Thoracic aorta (tissue), 2 donors: ENCODE measurements at regions not wholly inside any gene's neighbourhood (a gene's known extent, or its start where the extent isn't known, plus 50 kb on each side); places are given as distances from the start of the nearest gene placed in this dataset.
"Not testable (repeated sequence)": the region's sequence is repeated elsewhere in the genome, so short reads cannot be mapped to it uniquely, and the experiment has no call there.

ENCODE experiments used
- ATAC-seq: fragments of 150-250 bp; one replicate; pipeline ENCODE4 v1.8.0; 2017; ENCODE audit warnings: low read depth; ENCODE audit not compliant: insufficient number of reproducible peaks, low FRiP score
- DNase-seq: peaks from one replicate; pipeline ENCODE4 v3.0.0-alpha.2; 2020; ENCODE audit warnings: low spot score
- H3K27ac ChIP-seq, 2 donors: fragments of 200-600 bp; sonication (generic); 1 replicate in 1 of 2; 2 replicates in 1 of 2; pipeline ENCODE4 v1.5.1; 2016; ENCODE audit warnings: mild to moderate bottlenecking in 2 of 2, moderate library complexity in 2 of 2
- H3K27me3 ChIP-seq: fragments of 200-600 bp; sonication (generic); replicated peaks from 2 replicates; pipeline ENCODE4 v1.6.0; 2016; ENCODE audit warnings: mild to moderate bottlenecking; ENCODE audit not compliant: insufficient read depth
- H3K36me3 ChIP-seq: fragments of 200-600 bp; sonication (generic); one replicate; pipeline ENCODE4 v1.5.1; 2016
- H3K4me1 ChIP-seq, 2 donors: fragments of 200-600 bp; sonication (generic); 1 replicate in 1 of 2; 2 replicates in 1 of 2; pipeline versions ENCODE4 v1.5.1 to v1.6.0; 2016; ENCODE audit warnings: low read depth in 2 of 2, mild to moderate bottlenecking in 1 of 2; ENCODE audit not compliant: control insufficient read depth in 1 of 2
- H3K4me3 ChIP-seq: fragments of 200-600 bp; sonication (generic); 2 replicates; pipeline ENCODE4 v1.5.1; 2016; ENCODE audit warnings: mild to moderate bottlenecking
- H3K9me3 ChIP-seq: fragments of 200-600 bp; sonication (generic); 2 replicates; pipeline ENCODE4 v1.5.1; 2016
- TF ChIP-seq, protein P1 (sequence below): fragments of 200-600 bp; sonication (generic); IDR thresholded peaks from one replicate; pipeline ENCODE4 v1.5.1; 2019; ENCODE audit warnings: antibody characterized with exemption

DNA sequence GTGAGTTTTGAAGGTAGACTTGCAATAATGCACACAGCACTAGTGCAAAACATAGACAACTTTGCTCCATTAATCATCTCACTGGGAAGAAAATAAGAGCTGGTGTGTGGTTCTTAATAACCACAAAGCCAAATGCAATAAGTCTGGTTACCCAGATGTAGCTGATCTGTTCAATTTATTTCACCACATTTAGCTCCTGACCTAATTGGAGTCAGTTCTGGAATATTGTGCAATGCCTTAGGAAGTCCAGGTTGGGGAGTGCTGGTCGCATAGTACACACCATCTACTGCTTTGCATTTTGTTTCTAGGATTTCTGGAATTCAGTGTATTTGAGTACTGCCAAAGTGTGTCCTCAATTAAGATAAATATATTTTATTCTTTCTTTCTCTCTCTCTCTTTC lies 483.3 kb upstream of the SPRY2 start:
- Histone ChIP-seq H3K36me3 (no peaks in the 10 kb centered on the region), H3K4me1 (no peaks in the 10 kb centered on the region), H3K27ac (no peak overlapping the region), H3K9me3 (peaks cover 3% of the 10 kb centered on the region), H3K27me3 (no peaks in the 10 kb centered on the region), H3K4me3 (no peak overlapping the region)
- DNase-seq = no peak
- ATAC-seq = no peak
- TF ChIP-seq, protein P1, sequence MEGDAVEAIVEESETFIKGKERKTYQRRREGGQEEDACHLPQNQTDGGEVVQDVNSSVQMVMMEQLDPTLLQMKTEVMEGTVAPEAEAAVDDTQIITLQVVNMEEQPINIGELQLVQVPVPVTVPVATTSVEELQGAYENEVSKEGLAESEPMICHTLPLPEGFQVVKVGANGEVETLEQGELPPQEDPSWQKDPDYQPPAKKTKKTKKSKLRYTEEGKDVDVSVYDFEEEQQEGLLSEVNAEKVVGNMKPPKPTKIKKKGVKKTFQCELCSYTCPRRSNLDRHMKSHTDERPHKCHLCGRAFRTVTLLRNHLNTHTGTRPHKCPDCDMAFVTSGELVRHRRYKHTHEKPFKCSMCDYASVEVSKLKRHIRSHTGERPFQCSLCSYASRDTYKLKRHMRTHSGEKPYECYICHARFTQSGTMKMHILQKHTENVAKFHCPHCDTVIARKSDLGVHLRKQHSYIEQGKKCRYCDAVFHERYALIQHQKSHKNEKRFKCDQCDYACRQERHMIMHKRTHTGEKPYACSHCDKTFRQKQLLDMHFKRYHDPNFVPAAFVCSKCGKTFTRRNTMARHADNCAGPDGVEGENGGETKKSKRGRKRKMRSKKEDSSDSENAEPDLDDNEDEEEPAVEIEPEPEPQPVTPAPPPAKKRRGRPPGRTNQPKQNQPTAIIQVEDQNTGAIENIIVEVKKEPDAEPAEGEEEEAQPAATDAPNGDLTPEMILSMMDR = no peak

DNA sequence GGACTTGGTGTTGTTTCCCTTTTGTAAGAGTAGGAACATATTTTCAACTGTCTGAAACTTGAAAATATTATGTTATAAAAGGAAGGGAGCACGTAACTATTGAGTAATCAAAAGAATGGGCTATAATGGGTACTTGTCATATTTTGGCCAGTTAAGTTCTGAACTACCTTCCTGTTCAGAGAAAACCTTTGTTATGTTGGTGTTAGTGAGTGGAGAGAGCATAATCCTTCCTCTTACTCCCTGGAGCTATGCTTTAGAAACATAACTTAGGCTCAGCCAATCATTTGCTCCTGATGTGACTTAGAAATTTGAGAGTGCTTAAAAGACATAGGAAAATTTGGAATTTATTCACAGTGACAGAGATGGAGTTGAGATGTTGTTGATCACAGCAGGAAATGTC lies 482.5 kb upstream of the SPRY2 start:
- ATAC-seq = no peak

DNA sequence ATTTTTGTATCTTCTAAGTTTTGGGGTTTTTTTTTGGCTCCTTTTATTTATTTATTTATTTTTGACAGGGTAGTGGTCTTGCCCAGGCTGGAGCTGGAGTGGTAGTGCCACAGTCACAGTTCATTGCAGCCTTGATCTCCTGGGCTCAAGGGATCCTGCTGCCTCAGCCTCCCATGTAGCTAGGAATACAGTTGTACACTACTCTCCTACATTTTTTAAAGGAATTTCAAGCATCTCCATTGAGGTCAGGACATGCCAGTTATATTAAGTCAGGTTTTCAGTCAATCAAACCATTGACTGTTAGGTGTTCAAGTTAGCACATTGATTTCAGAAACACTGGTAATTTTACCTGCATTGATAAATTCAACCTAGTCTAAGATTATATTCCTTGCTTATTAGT lies 480.5 kb upstream of the SPRY2 start:
- H3K4me1 ChIP-seq = no peaks in the 10 kb centered on the region
- no peaks in the 10 kb centered on the region for H3K9me3 ChIP-seq
- H3K27me3 ChIP-seq = no peaks in the 10 kb centered on the region
- no peaks in the 10 kb centered on the region for H3K36me3 ChIP-seq
- DNase-seq = no peak
- ATAC-seq = no peak
- TF ChIP-seq, protein P1 = no peak
- no peak overlapping the region for H3K27ac ChIP-seq
- no peak overlapping the region for H3K4me3 ChIP-seq

More for the DNA sequence above, 482.5 kb upstream of the SPRY2 start:
- Histone ChIP-seq H3K4me3 (no peak overlapping the region), H3K4me1 (no peaks in the 10 kb centered on the region), H3K27ac (no peak overlapping the region), H3K36me3 (no peaks in the 10 kb centered on the region), H3K9me3 (peaks cover 3% of the 10 kb centered on the region), H3K27me3 (no peaks in the 10 kb centered on the region)
- TF ChIP-seq, protein P1 = no peak
- no peak for DNase-seq

DNA sequence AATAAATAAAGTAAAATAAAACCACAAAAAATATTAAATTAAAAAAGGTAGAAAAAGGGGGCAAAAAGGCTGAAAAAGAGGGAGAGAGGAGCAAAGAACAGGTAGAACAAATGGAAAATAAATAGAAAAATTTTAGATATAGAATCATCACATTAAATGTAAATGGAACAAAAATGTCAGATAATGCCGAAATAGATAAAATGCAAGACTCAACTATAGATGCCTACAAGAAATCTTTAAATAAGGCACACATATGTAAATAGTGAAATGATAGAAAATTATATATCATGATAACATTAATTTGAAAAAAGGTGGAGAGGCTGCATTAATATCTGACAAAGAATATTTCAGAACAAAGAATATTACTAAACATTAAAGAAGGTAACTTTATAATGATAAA lies 477.1 kb upstream of the SPRY2 start:
- H3K36me3 ChIP-seq = no peaks in the 10 kb centered on the region
- H3K27ac ChIP-seq = no peak overlapping the region
- no peak for ATAC-seq
- no peak overlapping the region for H3K4me3 ChIP-seq
- H3K4me1 ChIP-seq = no peaks in the 10 kb centered on the region
- TF ChIP-seq, protein P1 = no peak
- DNase-seq = no peak
- H3K27me3 ChIP-seq = no peaks in the 10 kb centered on the region
- H3K9me3 ChIP-seq = no peaks in the 10 kb centered on the region

DNA sequence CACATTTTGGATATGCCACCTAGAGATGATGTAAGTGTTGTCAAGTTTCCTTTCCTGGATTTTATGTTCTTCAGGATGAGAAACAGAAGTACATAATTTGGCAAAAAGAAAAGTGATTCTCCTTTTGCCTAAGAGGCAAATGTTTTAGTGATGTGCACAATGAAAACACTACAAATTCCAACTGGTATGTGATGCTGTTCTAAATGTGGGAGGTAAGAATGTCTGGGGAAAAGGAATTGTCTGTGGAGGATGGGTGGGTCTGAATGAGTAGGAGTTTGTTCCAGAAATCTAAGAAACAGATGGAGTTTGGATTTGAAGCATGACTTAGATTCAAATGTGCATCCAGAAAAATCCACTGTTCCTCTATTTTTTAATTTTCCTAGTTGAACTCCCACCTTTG lies 473.6 kb upstream of the SPRY2 start:
- ATAC-seq (no peak), DNase-seq (no peak)
- H3K36me3 ChIP-seq = no peaks in the 10 kb centered on the region
- no peak overlapping the region for H3K4me3 ChIP-seq
- peaks cover 6% of the 10 kb centered on the region for H3K9me3 ChIP-seq
- TF ChIP-seq, protein P1 = no peak
- H3K27ac ChIP-seq = no peak overlapping the region
- no peaks in the 10 kb centered on the region for H3K4me1 ChIP-seq
- no peaks in the 10 kb centered on the region for H3K27me3 ChIP-seq

DNA sequence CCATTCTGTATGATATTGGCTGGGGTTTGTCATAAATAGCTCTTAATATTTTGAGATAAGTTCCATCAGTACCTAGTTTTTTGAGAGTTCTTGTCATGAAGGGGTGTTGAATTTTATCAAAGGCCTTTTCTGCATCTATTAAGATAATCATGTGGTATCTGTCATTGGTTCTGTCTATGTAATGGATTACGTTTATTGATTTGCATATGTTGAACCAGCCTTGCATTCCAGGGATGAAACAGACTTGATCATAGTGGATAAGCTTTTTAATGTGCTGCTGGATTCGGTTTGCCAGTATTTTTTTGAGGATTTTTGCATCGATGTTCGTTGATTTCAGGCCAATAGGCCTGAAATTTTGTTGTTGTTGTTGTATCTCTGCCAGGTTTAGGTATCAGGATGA lies 469.4 kb upstream of the SPRY2 start:
- H3K27me3 ChIP-seq, ATAC-seq: not testable (repeated sequence)

More for the DNA sequence above, 469.4 kb upstream of the SPRY2 start:
- not testable (repeated sequence) for H3K4me1 ChIP-seq, H3K36me3 ChIP-seq, DNase-seq, H3K4me3 ChIP-seq, H3K9me3 ChIP-seq, H3K27ac ChIP-seq
